ENCODE measurements at regions not wholly inside any gene's neighbourhood (a gene's known extent, or its start where the extent isn't known, plus 50 kb on each side); places are given as distances from the start of the nearest gene placed in this dataset.

DNA sequence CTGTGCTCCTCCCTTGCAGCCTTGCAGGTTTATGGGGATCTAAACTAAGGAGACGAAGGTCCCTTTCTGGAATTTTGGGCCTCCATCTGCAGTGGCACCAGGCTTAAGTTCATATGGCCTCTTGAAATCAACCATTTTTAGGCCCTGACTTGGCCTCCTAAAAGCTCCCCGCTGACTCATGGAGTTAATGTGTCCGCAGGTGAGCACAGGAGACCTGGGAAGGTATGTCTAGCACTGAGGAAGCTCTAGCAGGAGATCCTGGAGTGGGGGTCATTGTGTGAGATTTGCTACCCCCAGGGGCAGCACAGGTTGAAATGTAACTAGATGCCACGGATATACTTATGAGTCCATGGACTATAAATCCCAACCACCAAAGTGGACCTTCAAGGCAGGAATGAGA is 95.9 kb upstream of the CELF4 start:
- TF ChIP-seq, protein P1, sequence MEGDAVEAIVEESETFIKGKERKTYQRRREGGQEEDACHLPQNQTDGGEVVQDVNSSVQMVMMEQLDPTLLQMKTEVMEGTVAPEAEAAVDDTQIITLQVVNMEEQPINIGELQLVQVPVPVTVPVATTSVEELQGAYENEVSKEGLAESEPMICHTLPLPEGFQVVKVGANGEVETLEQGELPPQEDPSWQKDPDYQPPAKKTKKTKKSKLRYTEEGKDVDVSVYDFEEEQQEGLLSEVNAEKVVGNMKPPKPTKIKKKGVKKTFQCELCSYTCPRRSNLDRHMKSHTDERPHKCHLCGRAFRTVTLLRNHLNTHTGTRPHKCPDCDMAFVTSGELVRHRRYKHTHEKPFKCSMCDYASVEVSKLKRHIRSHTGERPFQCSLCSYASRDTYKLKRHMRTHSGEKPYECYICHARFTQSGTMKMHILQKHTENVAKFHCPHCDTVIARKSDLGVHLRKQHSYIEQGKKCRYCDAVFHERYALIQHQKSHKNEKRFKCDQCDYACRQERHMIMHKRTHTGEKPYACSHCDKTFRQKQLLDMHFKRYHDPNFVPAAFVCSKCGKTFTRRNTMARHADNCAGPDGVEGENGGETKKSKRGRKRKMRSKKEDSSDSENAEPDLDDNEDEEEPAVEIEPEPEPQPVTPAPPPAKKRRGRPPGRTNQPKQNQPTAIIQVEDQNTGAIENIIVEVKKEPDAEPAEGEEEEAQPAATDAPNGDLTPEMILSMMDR (IDR thresholded peaks at IDR 0.05), result no peak
- no peak for TF ChIP-seq POLR2A (IDR thresholded peaks at IDR 0.05)

Measured in Peyer's patch (tissue), 4 donors.